ENCODE measurements at regions not wholly inside any gene's neighbourhood (a gene's known extent, or its start where the extent isn't known, plus 50 kb on each side); places are given as distances from the start of the nearest gene placed in this dataset.

DNA sequence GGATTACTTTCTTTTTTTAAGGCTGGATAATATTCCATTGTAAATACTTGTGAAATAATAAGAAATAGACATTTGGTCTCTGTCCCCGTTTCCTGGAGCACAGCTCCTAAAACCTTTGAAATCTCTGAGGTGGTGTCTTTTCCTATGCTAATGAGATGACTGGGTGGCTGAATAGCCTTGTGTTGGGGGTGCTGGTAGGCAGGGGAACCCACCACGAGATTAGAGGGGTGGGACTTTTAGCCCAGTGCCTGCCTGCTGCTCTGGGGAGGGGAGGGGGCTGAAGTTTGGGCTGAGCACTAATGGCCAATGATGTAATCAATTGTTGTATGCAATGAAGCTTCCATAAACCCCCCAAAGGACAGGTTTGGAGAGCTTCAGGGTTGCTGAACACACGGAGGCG, 175.7 kb downstream of the FGF9 start:
- Mint-ChIP-seq H3K27ac (ENCODE audit: unreplicated experiment) (no peak overlapping the region), H3K4me1 (ENCODE audit: low read depth) (peaks cover 18% of the 10 kb centered on the region), H3K36me3 (ENCODE audit: low read depth) (no peaks in the 10 kb centered on the region), H3K4me3 (ENCODE audit: unreplicated experiment) (no peak overlapping the region), H3K9me3 (ENCODE audit: low read depth) (no peaks in the 10 kb centered on the region), H3K27me3 (ENCODE audit: low read depth) (no peaks in the 10 kb centered on the region)
- TF ChIP-seq, protein P1, sequence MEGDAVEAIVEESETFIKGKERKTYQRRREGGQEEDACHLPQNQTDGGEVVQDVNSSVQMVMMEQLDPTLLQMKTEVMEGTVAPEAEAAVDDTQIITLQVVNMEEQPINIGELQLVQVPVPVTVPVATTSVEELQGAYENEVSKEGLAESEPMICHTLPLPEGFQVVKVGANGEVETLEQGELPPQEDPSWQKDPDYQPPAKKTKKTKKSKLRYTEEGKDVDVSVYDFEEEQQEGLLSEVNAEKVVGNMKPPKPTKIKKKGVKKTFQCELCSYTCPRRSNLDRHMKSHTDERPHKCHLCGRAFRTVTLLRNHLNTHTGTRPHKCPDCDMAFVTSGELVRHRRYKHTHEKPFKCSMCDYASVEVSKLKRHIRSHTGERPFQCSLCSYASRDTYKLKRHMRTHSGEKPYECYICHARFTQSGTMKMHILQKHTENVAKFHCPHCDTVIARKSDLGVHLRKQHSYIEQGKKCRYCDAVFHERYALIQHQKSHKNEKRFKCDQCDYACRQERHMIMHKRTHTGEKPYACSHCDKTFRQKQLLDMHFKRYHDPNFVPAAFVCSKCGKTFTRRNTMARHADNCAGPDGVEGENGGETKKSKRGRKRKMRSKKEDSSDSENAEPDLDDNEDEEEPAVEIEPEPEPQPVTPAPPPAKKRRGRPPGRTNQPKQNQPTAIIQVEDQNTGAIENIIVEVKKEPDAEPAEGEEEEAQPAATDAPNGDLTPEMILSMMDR (IDR thresholded peaks at IDR 0.05), result no peak
- DNase-seq (ENCODE audit: low spot score), result no peak

DNA sequence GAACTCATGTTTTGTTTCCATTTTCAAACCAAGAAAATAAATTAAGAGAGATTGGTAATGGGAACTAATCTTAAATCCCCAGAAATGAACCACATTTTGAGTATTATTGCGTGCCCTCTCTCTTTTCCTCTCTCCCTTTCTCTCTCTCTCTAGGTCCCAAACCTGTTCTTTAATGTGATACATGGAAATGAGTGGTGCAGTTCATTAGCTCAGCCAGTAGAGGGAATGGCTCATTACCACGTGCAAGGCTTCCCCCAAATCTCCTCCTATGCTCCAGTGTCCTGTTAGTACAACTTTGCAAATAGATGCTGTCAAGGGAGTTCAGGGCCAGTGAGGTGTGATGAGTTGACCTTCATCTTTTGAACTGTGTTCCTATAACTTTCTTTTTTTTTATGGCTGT, 178.4 kb downstream of the FGF9 start:
- TF ChIP-seq, protein P1 (IDR thresholded peaks at IDR 0.05), result peak; percentile 78
- H3K36me3 Mint-ChIP-seq (ENCODE audit: low read depth), result no peaks in the 10 kb centered on the region
- no peaks in the 10 kb centered on the region for H3K9me3 Mint-ChIP-seq (ENCODE audit: low read depth)
- no peak overlapping the region for H3K27ac Mint-ChIP-seq (ENCODE audit: unreplicated experiment)
- no peak for DNase-seq (ENCODE audit: low spot score)
- no peaks in the 10 kb centered on the region for H3K27me3 Mint-ChIP-seq (ENCODE audit: low read depth)
- H3K4me1 Mint-ChIP-seq (ENCODE audit: low read depth), result peaks cover 24% of the 10 kb centered on the region
- no peak overlapping the region for H3K4me3 Mint-ChIP-seq (ENCODE audit: unreplicated experiment)

DNA sequence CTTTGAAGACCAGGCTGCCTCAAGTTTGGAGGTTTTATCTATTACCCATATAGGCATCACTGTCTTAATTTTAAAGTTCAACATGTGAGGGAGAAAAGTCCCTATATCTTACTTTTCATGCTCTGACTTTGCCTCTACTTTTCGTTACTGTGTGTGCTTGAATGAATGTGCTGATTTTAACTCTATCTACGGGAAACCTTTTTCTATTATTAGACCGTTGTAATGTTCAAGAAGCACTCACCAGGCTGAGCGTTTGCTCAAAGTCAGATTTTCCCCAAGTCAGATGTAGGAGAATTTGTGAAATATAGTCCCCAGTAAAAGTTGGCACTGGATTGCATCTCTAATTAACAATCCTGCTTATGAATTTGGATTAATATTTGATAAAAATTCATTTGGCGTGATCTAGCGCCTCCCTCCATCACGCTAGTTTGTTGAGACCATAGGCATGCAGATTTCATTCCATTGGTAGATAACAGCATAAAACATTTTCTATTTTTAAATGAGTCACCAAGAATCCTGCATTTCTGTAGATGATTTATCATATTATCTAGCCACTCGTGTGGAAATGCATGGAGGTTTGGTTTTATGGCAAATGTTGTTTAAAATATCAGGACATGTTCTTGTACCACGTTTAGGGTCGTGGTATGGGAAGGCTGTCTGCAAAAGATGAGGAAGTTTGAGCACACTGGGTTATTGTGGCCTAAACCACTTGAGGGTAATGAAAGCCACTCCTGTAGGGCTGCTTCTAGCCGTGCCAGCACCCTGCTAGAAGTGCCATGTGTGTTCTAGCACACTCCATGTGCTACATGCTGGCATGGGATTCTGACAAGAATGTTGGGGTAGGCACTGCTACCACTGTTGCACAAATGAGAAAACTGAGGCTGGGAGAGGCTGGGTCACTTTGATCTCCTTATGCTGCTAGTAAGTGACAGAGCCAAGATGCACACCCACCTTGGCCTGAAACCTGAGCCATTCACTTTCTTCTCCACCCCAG, 179.4 kb downstream of the FGF9 start:
- H3K27me3 Mint-ChIP-seq (ENCODE audit: low read depth), result no peaks in the 10 kb centered on the region
- TF ChIP-seq, protein P1 (IDR thresholded peaks at IDR 0.05), result no peak
- peaks cover 24% of the 10 kb centered on the region for H3K4me1 Mint-ChIP-seq (ENCODE audit: low read depth)
- H3K4me3 Mint-ChIP-seq (ENCODE audit: unreplicated experiment), result no peak overlapping the region
- no peaks in the 10 kb centered on the region for H3K36me3 Mint-ChIP-seq (ENCODE audit: low read depth)
- DNase-seq (ENCODE audit: low spot score), result no peak
- H3K27ac Mint-ChIP-seq (ENCODE audit: unreplicated experiment), result no peak overlapping the region
- H3K9me3 Mint-ChIP-seq (ENCODE audit: low read depth), result no peaks in the 10 kb centered on the region

DNA sequence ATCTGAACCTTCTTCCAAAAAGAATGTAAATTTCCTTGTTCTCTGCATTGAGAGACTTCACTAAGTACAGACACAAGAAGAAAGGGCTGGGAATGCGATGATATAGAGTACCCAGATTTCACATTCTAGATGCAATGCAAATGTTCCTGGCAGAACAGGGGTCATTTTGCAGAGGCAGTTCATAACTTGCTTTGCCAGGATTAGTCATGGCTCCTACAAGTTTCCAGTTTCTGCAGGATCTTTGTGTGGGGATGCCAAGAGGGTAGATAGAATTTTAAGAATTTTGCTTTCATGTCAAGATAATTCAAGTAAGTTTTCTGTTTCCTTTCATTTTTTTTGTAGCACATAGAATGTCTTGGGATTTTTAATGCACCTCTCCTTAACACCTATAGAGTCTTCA, 181.2 kb downstream of the FGF9 start:
- no peaks in the 10 kb centered on the region for H3K36me3 Mint-ChIP-seq (ENCODE audit: low read depth)
- H3K27ac Mint-ChIP-seq (ENCODE audit: unreplicated experiment), result no peak overlapping the region
- H3K4me3 Mint-ChIP-seq (ENCODE audit: unreplicated experiment), result no peak overlapping the region
- TF ChIP-seq, protein P1 (IDR thresholded peaks at IDR 0.05), result no peak
- DNase-seq (ENCODE audit: low spot score), result no peak
- no peaks in the 10 kb centered on the region for H3K9me3 Mint-ChIP-seq (ENCODE audit: low read depth)
- H3K4me1 Mint-ChIP-seq (ENCODE audit: low read depth), result peaks cover 24% of the 10 kb centered on the region
- H3K27me3 Mint-ChIP-seq (ENCODE audit: low read depth), result no peaks in the 10 kb centered on the region

DNA sequence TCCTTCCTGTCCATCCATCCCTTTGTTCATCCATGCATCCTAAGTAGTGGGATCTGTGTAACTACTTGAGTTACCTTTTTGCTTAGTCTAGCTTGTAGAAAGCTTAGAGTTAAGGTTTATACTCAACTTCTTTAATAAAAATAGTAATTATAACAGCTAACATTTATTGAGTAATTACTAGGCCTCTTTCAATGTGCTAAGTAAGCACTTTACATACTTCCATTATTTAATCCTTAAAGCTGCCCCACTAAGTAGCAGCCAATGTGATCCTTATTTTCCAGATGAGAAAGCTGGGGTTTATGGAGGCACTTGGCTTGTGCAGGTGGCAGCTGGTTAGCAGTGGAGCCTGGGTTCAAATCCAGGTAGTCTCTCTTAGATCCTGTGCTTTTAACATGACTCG, 182.9 kb downstream of the FGF9 start:
- Mint-ChIP-seq H3K27ac (ENCODE audit: unreplicated experiment) (no peak overlapping the region), H3K36me3 (ENCODE audit: low read depth) (no peaks in the 10 kb centered on the region), H3K4me3 (ENCODE audit: unreplicated experiment) (no peak overlapping the region), H3K27me3 (ENCODE audit: low read depth) (no peaks in the 10 kb centered on the region), H3K9me3 (ENCODE audit: low read depth) (no peaks in the 10 kb centered on the region), H3K4me1 (ENCODE audit: low read depth) (peaks cover 24% of the 10 kb centered on the region)
- TF ChIP-seq, protein P1 (IDR thresholded peaks at IDR 0.05), result no peak
- no peak for DNase-seq (ENCODE audit: low spot score)
